ENCODE measurements at regions not wholly inside any gene's neighbourhood (a gene's known extent, or its start where the extent isn't known, plus 50 kb on each side); places are given as distances from the start of the nearest gene placed in this dataset.

GRCh38 chr13:29957320-29957719, 106.9 kb upstream of the UBL3 start:
- no peak for DNase-seq (ENCODE audit: low read depth, low spot score)
- Histone ChIP-seq H3K9me1 (replicated peaks; ENCODE audit: control insufficient read depth, extremely low read depth, insufficient read depth, low read length) (no peaks in the 10 kb centered on the region), H3K4me1 (ENCODE audit: control insufficient read depth, extremely low read depth, insufficient read depth, low read length) (no peaks in the 10 kb centered on the region), H3K36me3 (ENCODE audit: control insufficient read depth in 2 of 2, extremely low read depth in 1 of 2, insufficient read depth in 2 of 2, low read length in 2 of 2) (no peaks in the 10 kb centered on the region), H3K9me3 (replicated peaks; ENCODE audit: control insufficient read depth, insufficient read depth, low read length) (no peaks in the 10 kb centered on the region), H3K27ac (ENCODE audit: insufficient read depth, low read depth, low read length) (no peak overlapping the region), H4K20me1 (replicated peaks; ENCODE audit: control insufficient read depth, extremely low read depth, insufficient read depth, low read length) (no peaks in the 10 kb centered on the region), H3K27me3 (ENCODE audit: control insufficient read depth in 2 of 2, insufficient read depth in 2 of 2, low read length in 2 of 2) (peaks cover 0 to under 1% of the 10 kb centered on the region in 2 experiments), H3K4me2 (ENCODE audit: insufficient read depth, low read length) (no peak overlapping the region), H3K4me3 (replicated peaks in 1 of 3; ENCODE audit: insufficient read depth in 1 of 3, low read depth in 1 of 3, low read length in 3 of 3) (no peak overlapping the region), H3K9ac (replicated peaks; ENCODE audit: extremely low read depth, insufficient read depth, low read length) (no peak overlapping the region), H3K79me2 (ENCODE audit: control insufficient read depth, insufficient read depth, low read length) (no peaks in the 10 kb centered on the region), H2AFZ (ENCODE audit: low read depth, low read length) (no peak overlapping the region)
- BruUV-seq (replicated peaks) = no TSS peak
- FAIRE-seq = no peak
- dilution Hi-C loops (cut with MboI; ENCODE audit: extremely low pct_ligation_motif_present, low sequenced_read_pairs) = no loop called here
- ChIA-PET CTCF (no interaction called here), POLR2A (no interaction called here)
- TF ChIP-seq GATA2 (IDR thresholded peaks at IDR 0.05; ENCODE audit: insufficient read depth, insufficient read length, low read depth, low read length) = no peak
- intact Hi-C loops (cut with micrococcal nuclease) = no loop called here

- H3K4me1 ChIP-seq (ENCODE audit: control insufficient read depth, extremely low read depth, insufficient read depth, low read length) = no peaks in the 10 kb centered on the region
- FAIRE-seq = no peak
- no TSS peak for BruUV-seq (replicated peaks)
- H3K36me3 ChIP-seq (ENCODE audit: control insufficient read depth in 2 of 2, extremely low read depth in 1 of 2, insufficient read depth in 2 of 2, low read length in 2 of 2) = no peaks in the 10 kb centered on the region
- no peaks in the 10 kb centered on the region for H3K9me3 ChIP-seq (replicated peaks; ENCODE audit: control insufficient read depth, insufficient read depth, low read length)
- no peaks in the 10 kb centered on the region for H3K79me2 ChIP-seq (ENCODE audit: control insufficient read depth, insufficient read depth, low read length)
- H2AFZ ChIP-seq (ENCODE audit: low read depth, low read length) = no peak overlapping the region
- no peak overlapping the region for H3K27ac ChIP-seq (ENCODE audit: insufficient read depth, low read depth, low read length)
- H4K20me1 ChIP-seq (replicated peaks; ENCODE audit: control insufficient read depth, extremely low read depth, insufficient read depth, low read length) = no peaks in the 10 kb centered on the region
- CTCF ChIA-PET = no interaction called here
- DNase-seq (ENCODE audit: low read depth, low spot score) = no peak
- peaks cover 0 to 1% of the 10 kb centered on the region in 2 experiments for H3K27me3 ChIP-seq (ENCODE audit: control insufficient read depth in 2 of 2, insufficient read depth in 2 of 2, low read length in 2 of 2)
- TF ChIP-seq JUN (IDR thresholded peaks at IDR 0.05; ENCODE audit: borderline replicate concordance, insufficient read depth, insufficient read length, low read depth) = no peak
- no peak for TF ChIP-seq EZH2 (IDR thresholded peaks at IDR 0.05; ENCODE audit: borderline replicate concordance, low read depth, low read length, severe bottlenecking)
- TF ChIP-seq GATA2 (IDR thresholded peaks at IDR 0.05; ENCODE audit: insufficient read depth, insufficient read length, low read depth, low read length) = no peak
- intact Hi-C loops (cut with micrococcal nuclease) = no loop called here
- no peaks in the 10 kb centered on the region for H3K9me1 ChIP-seq (replicated peaks; ENCODE audit: control insufficient read depth, extremely low read depth, insufficient read depth, low read length)
- POLR2A ChIA-PET = no interaction called here
- dilution Hi-C loops (cut with MboI; ENCODE audit: extremely low pct_ligation_motif_present, low sequenced_read_pairs) = no loop called here
- no peak overlapping the region for H3K4me3 ChIP-seq (replicated peaks in 1 of 3; ENCODE audit: insufficient read depth in 1 of 3, low read depth in 1 of 3, low read length in 3 of 3)
- no peak overlapping the region for H3K4me2 ChIP-seq (ENCODE audit: insufficient read depth, low read length)
- no peak overlapping the region for H3K9ac ChIP-seq (replicated peaks; ENCODE audit: extremely low read depth, insufficient read depth, low read length)
Observed at GRCh38 chr13:29956853-29957252, 106.4 kb upstream of the UBL3 start.
